ENCODE measurements at regions not wholly inside any gene's neighbourhood (a gene's known extent, or its start where the extent isn't known, plus 50 kb on each side); places are given as distances from the start of the nearest gene placed in this dataset.

DNA sequence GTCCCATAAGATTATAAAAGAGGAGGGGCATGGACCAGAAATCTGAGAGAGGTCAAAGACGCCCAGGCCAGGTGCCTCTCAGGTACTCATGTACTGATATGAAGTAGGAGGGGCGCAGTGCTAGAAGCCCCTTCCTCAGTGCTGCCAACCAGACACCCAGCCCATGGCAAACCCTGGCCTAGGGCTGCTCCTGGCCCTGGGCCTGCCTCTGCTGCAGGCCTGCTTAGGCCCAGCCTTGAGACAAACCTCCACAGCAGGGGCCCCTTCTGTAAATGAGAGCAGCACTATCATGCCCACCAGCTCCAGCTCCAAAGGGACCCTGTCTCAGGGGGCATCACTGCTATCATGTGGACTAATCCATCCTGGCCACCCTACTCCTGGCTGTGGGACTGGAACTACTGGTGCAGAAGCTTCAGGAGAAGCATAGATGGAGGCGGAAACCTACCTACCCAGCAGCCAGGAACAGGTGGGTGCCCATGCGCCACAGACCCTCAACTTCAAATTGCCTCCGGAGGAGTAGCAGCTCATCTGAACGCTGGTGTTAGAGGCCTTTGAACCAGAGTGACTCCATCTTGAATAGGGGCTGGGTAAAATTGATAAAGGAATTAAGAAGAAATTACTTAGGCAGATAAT lies 72.4 kb upstream of the LGSN start:
- Histone ChIP-seq H3K27ac (no peak overlapping the region), H3K36me3 (no peaks in the 10 kb centered on the region), H3K4me3 (no peak overlapping the region), H3K9me3 (no peaks in the 10 kb centered on the region), H3K4me1 (no peaks in the 10 kb centered on the region), H3K27me3 (no peaks in the 10 kb centered on the region)
- peak; percentile 25 for ATAC-seq
- TF ChIP-seq POLR2AphosphoS5 (IDR thresholded peaks at IDR 0.05) (no peak), CTCF (IDR thresholded peaks at IDR 0.05) (no peak), POLR2A (IDR thresholded peaks at IDR 0.05) (no peak), EP300 (IDR thresholded peaks at IDR 0.05) (no peak)
- WGBS, 2 donors (ENCODE audit: low coverage in 1 of 2) = 80 to 96% methylated on average over 1 to 5 of the region's 6 CpGs

DNA sequence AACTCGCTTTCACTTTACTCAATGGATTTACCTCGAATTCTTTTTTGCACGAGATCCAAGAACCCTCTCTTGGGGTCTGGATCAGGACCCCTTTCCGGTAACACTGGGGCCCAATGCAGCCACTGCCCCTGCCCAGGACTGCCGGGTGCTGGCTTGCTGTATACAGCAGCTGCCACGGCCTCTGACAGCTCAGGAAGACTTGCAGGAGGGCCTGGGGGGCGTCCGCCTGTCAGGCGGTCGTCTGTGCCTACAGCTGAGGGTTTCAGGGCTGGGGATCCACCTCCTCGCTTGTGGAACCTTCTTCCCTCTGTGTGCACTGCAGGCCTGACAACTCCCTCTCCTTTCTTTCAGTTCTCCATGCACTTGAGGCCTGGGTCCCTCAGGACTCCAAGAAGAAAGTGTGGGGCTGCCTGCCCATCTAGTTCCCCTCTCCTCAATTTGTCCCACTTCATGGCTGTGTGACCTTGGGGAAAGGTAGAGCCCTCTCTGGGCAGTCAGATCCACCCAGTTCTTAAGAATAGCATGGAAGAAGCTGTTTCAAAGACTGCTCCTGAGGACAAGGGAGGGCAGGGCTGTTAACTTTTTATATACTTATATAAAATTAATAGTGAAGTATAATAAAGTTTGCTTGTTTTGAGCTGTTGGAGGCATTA lies 75.0 kb upstream of the LGSN start:
- Histone ChIP-seq H3K27me3 (no peaks in the 10 kb centered on the region), H3K36me3 (no peaks in the 10 kb centered on the region), H3K9me3 (no peaks in the 10 kb centered on the region), H3K4me3 (no peak overlapping the region), H3K27ac (no peak overlapping the region), H3K4me1 (no peaks in the 10 kb centered on the region)
- ATAC-seq = no peak
- WGBS, 2 donors (ENCODE audit: low coverage in 1 of 2) = 83 to 85% methylated on average over 4 to 7 of the region's 11 CpGs
- TF ChIP-seq POLR2A (IDR thresholded peaks at IDR 0.05) (no peak), EP300 (IDR thresholded peaks at IDR 0.05) (no peak), POLR2AphosphoS5 (IDR thresholded peaks at IDR 0.05) (no peak), CTCF (IDR thresholded peaks at IDR 0.05) (no peak)

DNA sequence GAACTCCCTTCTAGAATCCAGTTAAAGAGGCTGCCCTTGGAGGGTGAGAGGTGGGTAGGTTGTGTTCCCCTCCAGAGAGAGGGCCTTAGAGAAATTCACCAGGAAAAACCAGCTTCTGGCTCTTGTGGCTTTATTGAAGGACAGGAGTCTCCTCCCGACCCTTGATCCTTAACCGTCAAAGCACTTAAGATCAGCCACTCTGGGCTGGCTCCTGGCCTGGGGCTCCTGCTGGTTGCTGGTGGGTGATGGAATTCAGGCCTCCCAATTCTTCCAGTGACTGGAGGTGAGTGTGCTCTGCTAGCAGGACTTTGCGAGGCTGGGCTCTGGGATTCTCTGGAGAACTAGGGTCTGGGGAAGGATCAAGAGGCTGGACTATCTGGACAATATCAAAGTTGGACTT lies 75.6 kb upstream of the LGSN start:
- no peaks in the 10 kb centered on the region for H3K4me1 ChIP-seq
- WGBS, 2 donors (ENCODE audit: low coverage in 1 of 2) = 33 to 92% methylated on average over 1 to 2 of the region's 3 CpGs
- no peaks in the 10 kb centered on the region for H3K36me3 ChIP-seq
- no peaks in the 10 kb centered on the region for H3K9me3 ChIP-seq
- no peak for ATAC-seq
- H3K27ac ChIP-seq = no peak overlapping the region
- TF ChIP-seq POLR2AphosphoS5 (IDR thresholded peaks at IDR 0.05) (no peak), CTCF (IDR thresholded peaks at IDR 0.05) (no peak), POLR2A (IDR thresholded peaks at IDR 0.05) (no peak), EP300 (IDR thresholded peaks at IDR 0.05) (no peak)
- H3K27me3 ChIP-seq = no peaks in the 10 kb centered on the region
- H3K4me3 ChIP-seq = no peak overlapping the region

GRCh38 chr6:63403725-63404124 lies 83.9 kb upstream of the LGSN start:
- no peak overlapping the region for H3K4me3 ChIP-seq
- H3K36me3 ChIP-seq = no peaks in the 10 kb centered on the region
- no peaks in the 10 kb centered on the region for H3K4me1 ChIP-seq
- no peak for TF ChIP-seq POLR2A (IDR thresholded peaks at IDR 0.05)
- no peak for TF ChIP-seq CTCF (IDR thresholded peaks at IDR 0.05)
- no peak for TF ChIP-seq EP300 (IDR thresholded peaks at IDR 0.05)
- TF ChIP-seq POLR2AphosphoS5 (IDR thresholded peaks at IDR 0.05) = no peak
- ATAC-seq = no peak
- no peaks in the 10 kb centered on the region for H3K9me3 ChIP-seq
- no peaks in the 10 kb centered on the region for H3K27me3 ChIP-seq
- WGBS, 2 donors (ENCODE audit: low coverage in 1 of 2) = 33 to 56% methylated on average over 3 to 4 of the region's 4 CpGs
- no peak overlapping the region for H3K27ac ChIP-seq
